ENCODE measurements at regions not wholly inside any gene's neighbourhood (a gene's known extent, or its start where the extent isn't known, plus 50 kb on each side); places are given as distances from the start of the nearest gene placed in this dataset.

DNA sequence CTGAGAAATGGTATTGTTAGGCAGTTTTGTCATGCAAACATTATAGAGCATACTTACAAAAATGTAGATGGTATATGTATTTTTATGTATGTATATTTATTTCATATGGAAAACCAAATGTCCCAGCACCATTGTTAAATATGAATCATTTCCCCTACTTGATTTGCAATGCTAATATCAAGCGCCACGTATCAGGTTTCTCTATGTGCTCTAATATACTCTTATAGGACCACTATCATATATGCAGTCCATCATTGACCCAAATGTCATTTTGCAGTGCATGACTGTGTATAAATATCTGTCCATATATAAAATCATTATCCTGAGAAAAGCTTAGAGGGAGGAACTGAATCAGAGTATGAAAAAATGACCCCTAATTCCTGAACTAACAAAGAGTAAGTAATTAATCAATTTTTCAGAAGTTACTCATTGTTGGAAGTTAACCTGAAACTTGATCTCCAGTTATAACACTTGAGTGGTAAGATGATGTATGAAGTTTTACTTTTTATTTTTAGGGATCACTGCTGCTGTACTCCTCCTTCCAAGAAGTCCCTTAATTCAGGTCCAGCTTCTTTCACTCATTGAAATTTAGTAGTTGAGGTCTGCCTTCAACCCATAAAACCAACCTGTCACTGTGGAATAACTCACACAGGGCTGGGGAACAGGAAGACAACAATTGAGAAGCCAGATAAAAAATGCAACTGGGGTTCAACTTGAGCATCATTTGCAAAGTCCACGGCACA, 134.8 kb upstream of the LDB2 start:
- TF ChIP-seq, protein P1, sequence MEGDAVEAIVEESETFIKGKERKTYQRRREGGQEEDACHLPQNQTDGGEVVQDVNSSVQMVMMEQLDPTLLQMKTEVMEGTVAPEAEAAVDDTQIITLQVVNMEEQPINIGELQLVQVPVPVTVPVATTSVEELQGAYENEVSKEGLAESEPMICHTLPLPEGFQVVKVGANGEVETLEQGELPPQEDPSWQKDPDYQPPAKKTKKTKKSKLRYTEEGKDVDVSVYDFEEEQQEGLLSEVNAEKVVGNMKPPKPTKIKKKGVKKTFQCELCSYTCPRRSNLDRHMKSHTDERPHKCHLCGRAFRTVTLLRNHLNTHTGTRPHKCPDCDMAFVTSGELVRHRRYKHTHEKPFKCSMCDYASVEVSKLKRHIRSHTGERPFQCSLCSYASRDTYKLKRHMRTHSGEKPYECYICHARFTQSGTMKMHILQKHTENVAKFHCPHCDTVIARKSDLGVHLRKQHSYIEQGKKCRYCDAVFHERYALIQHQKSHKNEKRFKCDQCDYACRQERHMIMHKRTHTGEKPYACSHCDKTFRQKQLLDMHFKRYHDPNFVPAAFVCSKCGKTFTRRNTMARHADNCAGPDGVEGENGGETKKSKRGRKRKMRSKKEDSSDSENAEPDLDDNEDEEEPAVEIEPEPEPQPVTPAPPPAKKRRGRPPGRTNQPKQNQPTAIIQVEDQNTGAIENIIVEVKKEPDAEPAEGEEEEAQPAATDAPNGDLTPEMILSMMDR (conservative IDR thresholded peaks at IDR 0.05; ENCODE audit: low read depth, low read length), result no peak
- Histone ChIP-seq H3K4me2 (no peak overlapping the region), H3K79me2 (ENCODE audit: insufficient read depth, low read depth) (no peaks in the 10 kb centered on the region), H3K4me1 (ENCODE audit: low read depth, poor library complexity, severe bottlenecking) (no peaks in the 10 kb centered on the region), H3K4me3 (IDR thresholded peaks at IDR 0.05; ENCODE audit: insufficient read depth, low read depth, low read length) (no peak overlapping the region), H3K36me3 (ENCODE audit: insufficient read depth) (no peaks in the 10 kb centered on the region), H3K9ac (no peak overlapping the region), H4K20me1 (ENCODE audit: insufficient read depth) (no peaks in the 10 kb centered on the region), H2AFZ (ENCODE audit: low read depth) (no peak overlapping the region), H3K27ac (no peak overlapping the region), H3K27me3 (ENCODE audit: insufficient read depth, low read depth) (no peaks in the 10 kb centered on the region)

DNA sequence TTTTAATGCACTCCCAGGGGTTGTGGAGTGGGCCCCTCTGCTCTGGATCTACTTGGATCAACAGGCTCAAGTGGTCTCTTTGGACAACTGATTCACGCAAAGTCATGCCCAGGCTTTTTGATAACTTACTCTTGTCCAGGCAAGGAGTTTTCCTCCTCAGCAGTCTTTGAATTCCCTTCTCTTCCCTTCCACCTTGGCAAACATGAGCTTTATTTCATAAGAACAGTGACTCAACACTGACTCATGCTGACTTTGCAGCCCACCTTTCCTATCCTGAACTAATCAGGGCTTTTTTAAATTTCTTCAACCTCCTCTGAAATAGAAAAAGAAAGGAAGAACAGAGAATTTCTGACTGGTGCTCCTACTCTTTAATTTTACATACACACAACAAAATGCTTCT, 132.1 kb upstream of the LDB2 start:
- H3K27me3 ChIP-seq (ENCODE audit: insufficient read depth, low read depth), result no peaks in the 10 kb centered on the region
- no peaks in the 10 kb centered on the region for H3K79me2 ChIP-seq (ENCODE audit: insufficient read depth, low read depth)
- no peak overlapping the region for H3K4me3 ChIP-seq (IDR thresholded peaks at IDR 0.05; ENCODE audit: insufficient read depth, low read depth, low read length)
- no peak overlapping the region for H3K27ac ChIP-seq
- H2AFZ ChIP-seq (ENCODE audit: low read depth), result no peak overlapping the region
- H4K20me1 ChIP-seq (ENCODE audit: insufficient read depth), result no peaks in the 10 kb centered on the region
- no peak overlapping the region for H3K9ac ChIP-seq
- H3K4me2 ChIP-seq, result no peak overlapping the region
- TF ChIP-seq, protein P1 (conservative IDR thresholded peaks at IDR 0.05; ENCODE audit: low read depth, low read length), result no peak
- H3K36me3 ChIP-seq (ENCODE audit: insufficient read depth), result no peaks in the 10 kb centered on the region
- H3K4me1 ChIP-seq (ENCODE audit: low read depth, poor library complexity, severe bottlenecking), result no peaks in the 10 kb centered on the region

- no peaks in the 10 kb centered on the region for H3K27me3 ChIP-seq (ENCODE audit: insufficient read depth, low read depth)
- TF ChIP-seq, protein P1 (conservative IDR thresholded peaks at IDR 0.05; ENCODE audit: low read depth, low read length), result no peak
- no peaks in the 10 kb centered on the region for H3K79me2 ChIP-seq (ENCODE audit: insufficient read depth, low read depth)
- no peak overlapping the region for H3K9ac ChIP-seq
- H3K36me3 ChIP-seq (ENCODE audit: insufficient read depth), result no peaks in the 10 kb centered on the region
- no peaks in the 10 kb centered on the region for H3K4me1 ChIP-seq (ENCODE audit: low read depth, poor library complexity, severe bottlenecking)
- H2AFZ ChIP-seq (ENCODE audit: low read depth), result no peak overlapping the region
- H3K4me2 ChIP-seq, result no peak overlapping the region
- H3K4me3 ChIP-seq (IDR thresholded peaks at IDR 0.05; ENCODE audit: insufficient read depth, low read depth, low read length), result no peak overlapping the region
- no peaks in the 10 kb centered on the region for H4K20me1 ChIP-seq (ENCODE audit: insufficient read depth)
- H3K27ac ChIP-seq, result no peak overlapping the region
These were observed 131.5 kb upstream of the LDB2 start for GRCh38 chr4:17029964-17030363.

- H3K9ac ChIP-seq, result no peak overlapping the region
- H4K20me1 ChIP-seq (ENCODE audit: insufficient read depth), result no peaks in the 10 kb centered on the region
- H3K4me1 ChIP-seq (ENCODE audit: low read depth, poor library complexity, severe bottlenecking), result no peaks in the 10 kb centered on the region
- TF ChIP-seq, protein P1 (conservative IDR thresholded peaks at IDR 0.05; ENCODE audit: low read depth, low read length), result no peak
- no peak overlapping the region for H3K4me2 ChIP-seq
- H3K36me3 ChIP-seq (ENCODE audit: insufficient read depth), result no peaks in the 10 kb centered on the region
- H3K4me3 ChIP-seq (IDR thresholded peaks at IDR 0.05; ENCODE audit: insufficient read depth, low read depth, low read length), result no peak overlapping the region
- H3K27ac ChIP-seq, result no peak overlapping the region
- no peaks in the 10 kb centered on the region for H3K27me3 ChIP-seq (ENCODE audit: insufficient read depth, low read depth)
- no peak overlapping the region for H2AFZ ChIP-seq (ENCODE audit: low read depth)
- H3K79me2 ChIP-seq (ENCODE audit: insufficient read depth, low read depth), result no peaks in the 10 kb centered on the region
These were observed 131.0 kb upstream of the LDB2 start for GRCh38 chr4:17029432-17029831.
